Neutrophil (primary cell): ENCODE measurements at regions not wholly inside any gene's neighbourhood (a gene's known extent, or its start where the extent isn't known, plus 50 kb on each side); places are given as distances from the start of the nearest gene placed in this dataset.

Experiments
- H3K27ac ChIP-seq: fragments of 200-600 bp; sonication (generic); 2 replicates; pipeline ENCODE4 v1.5.1; 2016; ENCODE audit warnings: mild to moderate bottlenecking, moderate library complexity
- H3K27me3 ChIP-seq: fragments of 200-600 bp; sonication (generic); 2 replicates; pipeline ENCODE4 v1.6.0; 2016; ENCODE audit warnings: mild to moderate bottlenecking
- H3K36me3 ChIP-seq: fragments of 200-600 bp; sonication (generic); 2 replicates; pipeline ENCODE4 v1.5.1; 2017
- H3K4me1 ChIP-seq, 2 experiments: fragments of 200-600 bp in 1 of 2; sonication (generic) in 1 of 2; 1 replicate in 1 of 2; 2 replicates in 1 of 2; pipeline versions ENCODE4 v1.5.1 to v1.6.1; 2013 to 2016; ENCODE audit warnings: low read depth in 1 of 2, low read length in 1 of 2, mild to moderate bottlenecking in 1 of 2, moderate library complexity in 1 of 2; ENCODE audit not compliant: control insufficient read depth in 1 of 2, insufficient read depth in 1 of 2
- H3K4me3 ChIP-seq, 2 experiments: fragments of 200-600 bp in 1 of 2; sonication (generic) in 1 of 2; 1 replicate in 1 of 2; 2 replicates in 1 of 2; pipeline ENCODE4 v1.5.1; 2013 to 2016; ENCODE audit warnings: low read depth in 1 of 2, low read length in 1 of 2, mild to moderate bottlenecking in 1 of 2, moderate library complexity in 1 of 2
- H3K9me3 ChIP-seq: fragments of 200-600 bp; sonication (generic); 2 replicates; pipeline ENCODE4 v1.5.1; 2016
- CTCF ChIP-seq: fragments of 200-600 bp; sonication (generic); IDR thresholded peaks from 2 replicates; pipeline ENCODE4 v1.5.1; 2016; ENCODE audit warnings: antibody characterized with exemption

GRCh38 chr17:72338847-72339790 is 218.3 kb downstream of the SOX9 start:
- no peak overlapping the region for H3K4me3 ChIP-seq
- peaks cover 17% of the 10 kb centered on the region for H3K27me3 ChIP-seq
- H3K36me3 ChIP-seq: no peaks in the 10 kb centered on the region
- no peaks in the 10 kb centered on the region for H3K9me3 ChIP-seq
- H3K4me1 ChIP-seq: no peaks in the 10 kb centered on the region
- H3K27ac ChIP-seq: no peak overlapping the region
- no peak for TF ChIP-seq CTCF

GRCh38 chr17:72340836-72341235 is 220.0 kb downstream of the SOX9 start:
- Histone ChIP-seq H3K27me3 (peaks cover 17% of the 10 kb centered on the region), H3K9me3 (no peaks in the 10 kb centered on the region), H3K4me1 (no peaks in the 10 kb centered on the region), H3K36me3 (no peaks in the 10 kb centered on the region), H3K4me3 (no peak overlapping the region), H3K27ac (no peak overlapping the region)
- no peak for TF ChIP-seq CTCF

GRCh38 chr17:72342061-72342460 is 221.2 kb downstream of the SOX9 start:
- H3K4me3 ChIP-seq: no peak overlapping the region
- H3K9me3 ChIP-seq: no peaks in the 10 kb centered on the region
- no peak overlapping the region for H3K27ac ChIP-seq
- H3K36me3 ChIP-seq: no peaks in the 10 kb centered on the region
- no peak for TF ChIP-seq CTCF
- H3K27me3 ChIP-seq: peaks cover 13% of the 10 kb centered on the region
- no peaks in the 10 kb centered on the region for H3K4me1 ChIP-seq

- no peak for TF ChIP-seq CTCF
- Histone ChIP-seq H3K27me3 (peaks cover 13% of the 10 kb centered on the region), H3K4me1 (no peaks in the 10 kb centered on the region), H3K36me3 (no peaks in the 10 kb centered on the region), H3K27ac (no peak overlapping the region), H3K4me3 (no peak overlapping the region), H3K9me3 (no peaks in the 10 kb centered on the region)
Observed at GRCh38 chr17:72342627-72343527, 222.1 kb downstream of the SOX9 start.

- H3K9me3 ChIP-seq: no peaks in the 10 kb centered on the region
- H3K36me3 ChIP-seq: no peaks in the 10 kb centered on the region
- no peak overlapping the region for H3K4me3 ChIP-seq
- peaks cover 5% of the 10 kb centered on the region for H3K27me3 ChIP-seq
- no peaks in the 10 kb centered on the region for H3K4me1 ChIP-seq
- no peak for TF ChIP-seq CTCF
- no peak overlapping the region for H3K27ac ChIP-seq
Observed at GRCh38 chr17:72343911-72344310, 223.1 kb downstream of the SOX9 start.
